ENCODE measurements at regions not wholly inside any gene's neighbourhood (a gene's known extent, or its start where the extent isn't known, plus 50 kb on each side); places are given as distances from the start of the nearest gene placed in this dataset.

GRCh38 chr5:156182174-156182967 is 144.6 kb upstream of the SGCD start:
- Histone ChIP-seq H4K20me1 (no peaks in the 10 kb centered on the region), H3K9ac (no peak overlapping the region), H3K27ac (no peak overlapping the region), H3K4me3 (no peak overlapping the region), H3K36me3 (no peaks in the 10 kb centered on the region), H3K4me1 (no peaks in the 10 kb centered on the region), H3K9me3 (0 out of 2 replicates have a peak, but pooled peaks cover 5% of the 10 kb centered on the region), H3K4me2 (no peak overlapping the region), H3K27me3 (no peaks in the 10 kb centered on the region)
- no peak for TF ChIP-seq Cebpa-rat (IDR thresholded peaks at IDR 0.05)

- Histone ChIP-seq H3K9me3 (no peaks in the 10 kb centered on the region), H3K27ac (no peak overlapping the region), H4K20me1 (no peaks in the 10 kb centered on the region), H3K27me3 (no peaks in the 10 kb centered on the region), H3K36me3 (no peaks in the 10 kb centered on the region), H3K4me3 (no peak overlapping the region), H3K9ac (no peak overlapping the region), H3K4me1 (no peaks in the 10 kb centered on the region), H3K4me2 (no peak overlapping the region)
- TF ChIP-seq Cebpa-rat (IDR thresholded peaks at IDR 0.05) = no peak
Observed at GRCh38 chr5:156186760-156187159, 140.2 kb upstream of the SGCD start.

GRCh38 chr5:156188016-156188415 is 138.9 kb upstream of the SGCD start:
- H3K9ac ChIP-seq = no peak overlapping the region
- H3K4me1 ChIP-seq = no peaks in the 10 kb centered on the region
- H3K4me3 ChIP-seq = no peak overlapping the region
- no peak overlapping the region for H3K27ac ChIP-seq
- H3K4me2 ChIP-seq = no peak overlapping the region
- H3K27me3 ChIP-seq = no peaks in the 10 kb centered on the region
- H3K36me3 ChIP-seq = no peaks in the 10 kb centered on the region
- no peaks in the 10 kb centered on the region for H3K9me3 ChIP-seq
- TF ChIP-seq Cebpa-rat (IDR thresholded peaks at IDR 0.05) = no peak
- H4K20me1 ChIP-seq = no peaks in the 10 kb centered on the region

GRCh38 chr5:156189628-156190027 is 137.3 kb upstream of the SGCD start:
- Histone ChIP-seq H3K27ac (no peak overlapping the region), H4K20me1 (no peaks in the 10 kb centered on the region), H3K36me3 (no peaks in the 10 kb centered on the region), H3K4me1 (no peaks in the 10 kb centered on the region), H3K4me3 (no peak overlapping the region), H3K9me3 (no peaks in the 10 kb centered on the region), H3K4me2 (no peak overlapping the region), H3K27me3 (no peaks in the 10 kb centered on the region), H3K9ac (no peak overlapping the region)
- no peak for TF ChIP-seq Cebpa-rat (IDR thresholded peaks at IDR 0.05)

- Histone ChIP-seq H3K4me3 (no peak overlapping the region), H3K9ac (no peak overlapping the region), H3K4me1 (no peaks in the 10 kb centered on the region), H3K36me3 (no peaks in the 10 kb centered on the region), H3K4me2 (no peak overlapping the region), H3K27ac (no peak overlapping the region), H3K27me3 (no peaks in the 10 kb centered on the region), H3K9me3 (no peaks in the 10 kb centered on the region), H4K20me1 (no peaks in the 10 kb centered on the region)
- TF ChIP-seq Cebpa-rat (IDR thresholded peaks at IDR 0.05) = no peak
Observed at GRCh38 chr5:156191547-156191946, 135.4 kb upstream of the SGCD start.

- Histone ChIP-seq H4K20me1 (no peaks in the 10 kb centered on the region), H3K27me3 (no peaks in the 10 kb centered on the region), H3K9me3 (no peaks in the 10 kb centered on the region), H3K9ac (no peak overlapping the region), H3K36me3 (no peaks in the 10 kb centered on the region), H3K4me3 (no peak overlapping the region), H3K4me1 (no peaks in the 10 kb centered on the region), H3K4me2 (no peak overlapping the region), H3K27ac (no peak overlapping the region)
- TF ChIP-seq Cebpa-rat (IDR thresholded peaks at IDR 0.05) = no peak
Observed at GRCh38 chr5:156197042-156197635, 129.8 kb upstream of the SGCD start.

GRCh38 chr5:156199045-156199444 is 127.9 kb upstream of the SGCD start:
- H4K20me1 ChIP-seq = no peaks in the 10 kb centered on the region
- H3K4me1 ChIP-seq = no peaks in the 10 kb centered on the region
- no peak for TF ChIP-seq Cebpa-rat (IDR thresholded peaks at IDR 0.05)
- H3K36me3 ChIP-seq = no peaks in the 10 kb centered on the region
- H3K27me3 ChIP-seq = no peaks in the 10 kb centered on the region
- H3K9me3 ChIP-seq = no peaks in the 10 kb centered on the region
- no peak overlapping the region for H3K9ac ChIP-seq
- no peak overlapping the region for H3K4me2 ChIP-seq
- H3K4me3 ChIP-seq = no peak overlapping the region
- H3K27ac ChIP-seq = no peak overlapping the region

GRCh38 chr5:156200938-156201787 is 125.8 kb upstream of the SGCD start:
- Histone ChIP-seq H3K27ac (no peak overlapping the region), H3K4me2 (no peak overlapping the region), H3K9me3 (no peaks in the 10 kb centered on the region)

GRCh38 chr5:156201788-156202403 is 125.1 kb upstream of the SGCD start:
- H3K4me1 ChIP-seq = no peaks in the 10 kb centered on the region
- H3K36me3 ChIP-seq = no peaks in the 10 kb centered on the region
- no peak overlapping the region for H3K9ac ChIP-seq
- H3K9me3 ChIP-seq = no peaks in the 10 kb centered on the region
- H3K27me3 ChIP-seq = no peaks in the 10 kb centered on the region
- no peak overlapping the region for H3K4me3 ChIP-seq
- TF ChIP-seq Cebpa-rat (IDR thresholded peaks at IDR 0.05) = no peak
- no peaks in the 10 kb centered on the region for H4K20me1 ChIP-seq
- no peak overlapping the region for H3K27ac ChIP-seq
- no peak overlapping the region for H3K4me2 ChIP-seq

More at GRCh38 chr5:156200938-156201787, 125.8 kb upstream of the SGCD start:
- H3K36me3 ChIP-seq = no peaks in the 10 kb centered on the region
- TF ChIP-seq Cebpa-rat (IDR thresholded peaks at IDR 0.05) = no peak
- no peaks in the 10 kb centered on the region for H4K20me1 ChIP-seq
- H3K4me1 ChIP-seq = no peaks in the 10 kb centered on the region
- no peaks in the 10 kb centered on the region for H3K27me3 ChIP-seq
- no peak overlapping the region for H3K9ac ChIP-seq
- H3K4me3 ChIP-seq = no peak overlapping the region

Measured in BLaER1 (cell line).